Erythroblast (primary cell): ENCODE measurements at regions not wholly inside any gene's neighbourhood (a gene's known extent, or its start where the extent isn't known, plus 50 kb on each side); places are given as distances from the start of the nearest gene placed in this dataset.
"Not testable (repeated sequence)": the region's sequence is repeated elsewhere in the genome, so short reads cannot be mapped to it uniquely, and the experiment has no call there.

Experiments
- GATA1 ChIP-seq: IDR thresholded peaks from 2 replicates; pipeline ENCODE4 v1.6.1; 2011; ENCODE audit warnings: low read depth, mild to moderate bottlenecking, control low read depth, low read length, moderate library complexity
- POLR2A ChIP-seq: IDR thresholded peaks from 2 replicates; pipeline ENCODE4 v1.6.1; 2011; ENCODE audit warnings: mild to moderate bottlenecking, low read length

DNA sequence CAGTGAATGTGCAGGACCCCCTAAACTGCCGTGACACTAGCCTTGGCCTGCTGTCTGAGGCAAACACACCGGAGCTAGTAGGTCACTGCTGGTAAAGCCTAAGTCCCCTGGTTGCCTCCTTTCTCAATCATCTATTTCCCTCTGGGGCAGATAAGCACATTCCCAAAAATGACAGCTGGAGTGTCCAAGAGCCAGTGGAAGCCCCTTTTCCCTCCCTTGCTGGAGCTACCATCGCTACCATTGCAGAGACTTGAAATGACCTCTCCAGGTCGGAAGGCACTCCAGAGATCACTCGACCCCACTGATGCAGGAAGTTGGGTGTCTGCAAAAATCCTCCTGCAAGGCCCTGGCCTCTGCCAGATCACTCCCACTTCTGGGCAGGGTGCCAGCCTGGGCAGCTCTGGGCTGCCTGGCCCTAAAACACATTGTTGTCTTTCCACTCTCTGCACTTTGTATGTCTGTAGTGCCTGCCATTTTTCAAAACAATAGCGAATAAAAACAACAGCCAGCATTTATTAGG is 235.9 kb downstream of the BCL2L11 start:
- not testable (repeated sequence) for TF ChIP-seq POLR2A, GATA1
